A673 (cell line): ENCODE measurements at regions not wholly inside any gene's neighbourhood (a gene's known extent, or its start where the extent isn't known, plus 50 kb on each side); places are given as distances from the start of the nearest gene placed in this dataset.
A peak's percentile ranks its signal among the peaks of the same experiment; 100 is the strongest.

Experiments used
- BruUV-seq: library from RNA; stranded (reverse); fragments of 400-500 nt; replicated peaks from 2 replicates; lab custom pipeline; 2021; lab: Mats Ljungman, UMichigan
- CTCF ChIA-PET: fragments of 300-600 bp; sonication (Branson Sonifier 250); formaldehyde crosslinking; loops from one replicate; lab custom pipeline; 2022; ENCODE audit warnings: antibody characterized with exemption; lab: Charles Lee
- POLR2A ChIA-PET: fragments of 300-600 bp; sonication (Branson Sonifier 250); formaldehyde crosslinking; loops from one replicate; lab custom pipeline; 2022; ENCODE audit warnings: antibody characterized with exemption; ENCODE audit not compliant: low non-redundant PET; lab: Charles Lee
- DNase-seq: peaks from one replicate; pipeline ENCODE4 v3.0.0-alpha.2; 2015; ENCODE audit warnings: low spot score
- H3K27ac ChIP-seq: fragments of 200-600 bp; sonication (generic); 2 replicates; pipeline ENCODE4 v1.5.1; 2016; ENCODE audit warnings: mixed run types, low read depth, mild to moderate bottlenecking, mixed read lengths, antibody characterized with exemption, low read length; ENCODE audit not compliant: poor library complexity, severe bottlenecking
- H3K27me3 ChIP-seq: fragments of 200-600 bp; sonication (generic); replicated peaks from 2 replicates; pipeline ENCODE4 v1.6.1; 2017; ENCODE audit warnings: mixed run types, low read depth, mild to moderate bottlenecking, mixed read lengths, antibody characterized with exemption, low read length; ENCODE audit not compliant: insufficient read depth, poor library complexity
- H3K36me3 ChIP-seq: fragments of 200-600 bp; sonication (generic); 2 replicates; pipeline ENCODE4 v1.6.1; 2016; ENCODE audit warnings: mixed run types, mild to moderate bottlenecking, mixed read lengths, antibody characterized with exemption, low read length; ENCODE audit not compliant: insufficient read depth, poor library complexity, severe bottlenecking
- H3K4me1 ChIP-seq: fragments of 200-600 bp; sonication (generic); 2 replicates; pipeline ENCODE4 v1.6.1; 2017; ENCODE audit warnings: mixed run types, mild to moderate bottlenecking, mixed read lengths, antibody characterized with exemption, low read length; ENCODE audit not compliant: insufficient read depth, poor library complexity, severe bottlenecking
- H3K4me3 ChIP-seq: fragments of 200-600 bp; sonication (generic); 2 replicates; pipeline ENCODE4 v1.5.1; 2016; ENCODE audit warnings: low read depth, mixed run types, mild to moderate bottlenecking, mixed read lengths, low read length; ENCODE audit not compliant: poor library complexity, severe bottlenecking
- H3K9me3 ChIP-seq: fragments of 200-600 bp; sonication (generic); 2 replicates; pipeline ENCODE4 v1.6.1; 2016; ENCODE audit warnings: mixed run types, low read depth, mild to moderate bottlenecking, mixed read lengths, antibody characterized with exemption, low read length; ENCODE audit not compliant: poor library complexity, severe bottlenecking
- CTCF ChIP-seq: fragments of 300-800, 200-600 bp; sonication (generic); conservative IDR thresholded peaks from 2 replicates; pipeline ENCODE4 v1.5.1; 2017; ENCODE audit warnings: low read depth, mild to moderate bottlenecking, antibody characterized with exemption, low read length, moderate library complexity, mixed read lengths
- EZH2 ChIP-seq: fragments of 200-600 bp; sonication (generic); IDR thresholded peaks from 2 replicates; pipeline ENCODE4 v1.6.1; 2017; ENCODE audit warnings: borderline replicate concordance, low read depth, mild to moderate bottlenecking, mixed read lengths, antibody characterized with exemption, low read length; ENCODE audit not compliant: poor library complexity, severe bottlenecking
- intact Hi-C: fragments of 100-400 bp; cut with micrococcal nuclease; formaldehyde crosslinking; loops from one replicate; pipeline ENCODE4 v1.10.0; 2022; ENCODE audit not compliant: unreplicated experiment

GRCh38 chr16:59886021-59886420 is 1151.9 kb upstream of the GOT2 start:
- no peaks in the 10 kb centered on the region for H3K4me1 ChIP-seq
- H3K9me3 ChIP-seq: peaks cover 9% of the 10 kb centered on the region
- no peak for TF ChIP-seq EZH2
- TF ChIP-seq CTCF: no peak
- CTCF ChIA-PET: no interaction called here
- POLR2A ChIA-PET: no interaction called here
- no peak overlapping the region for H3K4me3 ChIP-seq
- peak; percentile 4 for DNase-seq
- BruUV-seq: no TSS peak
- no peak overlapping the region for H3K27ac ChIP-seq
- intact Hi-C loops: no loop called here
- no peaks in the 10 kb centered on the region for H3K27me3 ChIP-seq
- H3K36me3 ChIP-seq: no peaks in the 10 kb centered on the region

GRCh38 chr16:59881376-59881775 is 1147.3 kb upstream of the GOT2 start:
- TF ChIP-seq EZH2: no peak
- no peak for TF ChIP-seq CTCF
- ChIA-PET CTCF (no interaction called here), POLR2A (no interaction called here)
- no TSS peak for BruUV-seq
- H3K9me3 ChIP-seq: no peaks in the 10 kb centered on the region
- no peak for DNase-seq
- no peaks in the 10 kb centered on the region for H3K27me3 ChIP-seq
- H3K36me3 ChIP-seq: no peaks in the 10 kb centered on the region
- H3K27ac ChIP-seq: no peak overlapping the region
- H3K4me3 ChIP-seq: no peak overlapping the region
- intact Hi-C loops: no loop called here
- H3K4me1 ChIP-seq: no peaks in the 10 kb centered on the region

GRCh38 chr16:59880611-59881010 is 1146.5 kb upstream of the GOT2 start:
- H3K4me1 ChIP-seq: no peaks in the 10 kb centered on the region
- no peak overlapping the region for H3K27ac ChIP-seq
- CTCF ChIA-PET: no interaction called here
- POLR2A ChIA-PET: no interaction called here
- no peak for DNase-seq
- H3K27me3 ChIP-seq: no peaks in the 10 kb centered on the region
- H3K4me3 ChIP-seq: no peak overlapping the region
- H3K36me3 ChIP-seq: no peaks in the 10 kb centered on the region
- intact Hi-C loops: no loop called here
- no TSS peak for BruUV-seq
- TF ChIP-seq EZH2: no peak
- no peak for TF ChIP-seq CTCF
- H3K9me3 ChIP-seq: no peaks in the 10 kb centered on the region
